ENCODE measurements at regions not wholly inside any gene's neighbourhood (a gene's known extent, or its start where the extent isn't known, plus 50 kb on each side); places are given as distances from the start of the nearest gene placed in this dataset.

DNA sequence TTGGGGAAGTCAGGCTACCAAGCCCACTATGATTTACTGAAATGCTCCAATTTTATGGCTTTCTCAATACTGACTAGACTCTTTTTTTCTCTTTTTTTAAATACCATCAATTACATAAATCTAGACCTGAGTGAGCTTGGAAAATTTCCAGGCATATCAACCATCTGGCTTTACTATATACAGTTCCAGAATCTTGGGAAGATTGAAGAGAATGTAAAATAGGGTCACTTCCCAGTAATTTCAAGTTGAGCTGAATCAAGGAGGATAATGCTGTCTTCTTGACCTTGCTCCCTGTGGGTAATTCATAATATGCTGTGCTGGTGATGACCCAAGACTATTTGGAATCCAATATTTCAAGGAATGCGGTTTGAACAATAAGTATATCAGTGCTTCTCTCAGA lies 108.1 kb downstream of the MAP3K21 start:
- DNase-seq (ENCODE audit: low spot score) (no peak), ATAC-seq (no peak)
- Mint-ChIP-seq H3K36me3 (no peaks in the 10 kb centered on the region), H3K9me3 (peaks cover 6% of the 10 kb centered on the region), H3K27me3 (peaks cover 9 to 40% of the 10 kb centered on the region in 2 donors), H3K4me3 (no peak overlapping the region), H3K4me1 (ENCODE audit: low read depth in 2 of 2) (no peaks in the 10 kb centered on the region), H3K27ac (no peak overlapping the region)

DNA sequence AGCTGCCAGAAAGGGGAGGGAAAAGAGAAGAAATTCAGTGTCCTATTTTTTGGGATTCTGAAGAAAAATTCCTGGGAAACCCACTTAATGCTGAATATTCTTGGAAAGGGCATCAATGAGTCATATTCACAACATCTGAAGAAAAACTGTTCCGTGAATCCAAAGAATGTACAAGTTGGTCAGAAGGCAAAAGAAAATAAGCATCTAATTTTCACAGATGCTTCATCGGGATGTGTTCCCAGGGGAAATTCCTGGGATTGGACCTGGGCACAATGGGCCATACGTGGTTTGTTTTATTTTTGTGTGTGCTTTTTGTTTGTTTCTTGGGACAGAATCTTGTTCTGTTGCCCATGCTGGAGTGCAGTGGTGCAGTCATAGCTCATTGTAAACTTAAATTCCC lies 112.2 kb downstream of the MAP3K21 start:
- Mint-ChIP-seq H3K27me3 (peaks cover 8 to 21% of the 10 kb centered on the region in 2 donors), H3K27ac (no peak overlapping the region), H3K9me3 (no peaks in the 10 kb centered on the region), H3K4me3 (no peak overlapping the region), H3K4me1 (ENCODE audit: low read depth in 2 of 2) (no peaks in the 10 kb centered on the region), H3K36me3 (no peaks in the 10 kb centered on the region)
- ATAC-seq (no peak), DNase-seq (ENCODE audit: low spot score) (no peak)

DNA sequence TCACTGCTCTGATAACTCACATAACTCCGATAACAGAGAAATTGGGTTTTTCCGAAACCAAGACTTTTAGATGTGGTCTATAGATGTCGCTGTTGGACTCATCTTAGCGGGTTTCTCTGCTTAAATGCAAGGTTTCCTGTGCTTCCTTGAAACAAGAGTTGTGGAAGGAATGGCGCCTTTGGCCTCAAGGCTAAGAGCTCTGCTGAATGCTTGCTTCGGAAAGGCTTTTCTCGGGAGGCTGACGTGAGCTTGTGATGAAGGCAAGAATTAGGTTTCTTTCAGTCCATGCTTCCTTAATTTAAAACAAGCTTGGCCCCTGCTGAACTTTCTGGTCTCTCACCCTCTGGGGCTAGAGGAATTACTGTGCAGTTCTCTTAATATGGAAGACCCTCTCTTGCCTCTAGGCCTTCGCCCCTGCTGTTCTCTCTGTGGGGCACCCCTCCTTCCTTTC lies 113.5 kb downstream of the MAP3K21 start:
- no peaks in the 10 kb centered on the region for H3K4me1 Mint-ChIP-seq (ENCODE audit: low read depth in 2 of 2)
- H3K36me3 Mint-ChIP-seq, result no peaks in the 10 kb centered on the region
- H3K27ac Mint-ChIP-seq, result no peak overlapping the region
- peaks cover 6 to 9% of the 10 kb centered on the region in 2 donors for H3K27me3 Mint-ChIP-seq
- H3K9me3 Mint-ChIP-seq, result no peaks in the 10 kb centered on the region
- no peak for DNase-seq (ENCODE audit: low spot score)
- no peak for ATAC-seq
- H3K4me3 Mint-ChIP-seq, result no peak overlapping the region

DNA sequence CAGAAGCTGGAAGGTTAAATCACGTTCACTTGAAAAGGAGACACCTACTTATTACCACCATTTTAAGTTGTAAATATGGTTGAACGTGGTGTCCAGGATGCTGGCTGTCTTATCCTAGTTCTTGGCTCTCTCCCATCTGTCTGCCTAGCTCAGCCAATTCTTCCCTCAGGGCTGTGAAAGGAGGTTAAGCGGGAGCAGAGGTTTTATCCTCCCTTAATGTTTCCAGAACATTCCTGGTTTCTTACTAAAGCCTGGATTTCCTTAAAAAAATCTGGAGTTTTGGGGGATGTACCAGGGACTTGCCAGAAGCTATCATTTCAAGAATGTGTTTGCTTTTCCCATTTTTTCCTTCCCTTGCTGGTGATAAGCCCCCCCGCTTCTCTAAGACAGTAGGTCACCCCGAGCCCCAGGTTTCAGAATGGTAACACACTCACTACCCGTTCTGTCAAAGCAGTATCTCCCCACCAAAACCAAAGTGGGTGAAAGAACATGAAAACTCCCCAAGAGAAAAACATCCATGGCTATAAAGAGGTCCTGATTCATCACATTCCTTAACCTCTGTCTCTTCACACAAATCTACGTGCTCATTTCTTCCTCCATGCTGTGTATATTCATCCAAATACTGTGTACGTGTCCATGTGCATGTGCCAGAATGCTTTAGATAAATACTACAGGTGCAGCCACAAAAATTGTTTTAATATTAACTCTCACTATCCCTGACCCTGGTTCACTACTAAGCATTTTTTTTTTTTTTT lies 114.7 kb downstream of the MAP3K21 start:
- Mint-ChIP-seq H3K27me3 (peaks cover 6 to 8% of the 10 kb centered on the region in 2 donors), H3K4me1 (ENCODE audit: low read depth in 2 of 2) (no peaks in the 10 kb centered on the region), H3K27ac (no peak overlapping the region), H3K9me3 (no peaks in the 10 kb centered on the region), H3K4me3 (no peak overlapping the region), H3K36me3 (no peaks in the 10 kb centered on the region)
- no peak for DNase-seq (ENCODE audit: low spot score)
- no peak for ATAC-seq

DNA sequence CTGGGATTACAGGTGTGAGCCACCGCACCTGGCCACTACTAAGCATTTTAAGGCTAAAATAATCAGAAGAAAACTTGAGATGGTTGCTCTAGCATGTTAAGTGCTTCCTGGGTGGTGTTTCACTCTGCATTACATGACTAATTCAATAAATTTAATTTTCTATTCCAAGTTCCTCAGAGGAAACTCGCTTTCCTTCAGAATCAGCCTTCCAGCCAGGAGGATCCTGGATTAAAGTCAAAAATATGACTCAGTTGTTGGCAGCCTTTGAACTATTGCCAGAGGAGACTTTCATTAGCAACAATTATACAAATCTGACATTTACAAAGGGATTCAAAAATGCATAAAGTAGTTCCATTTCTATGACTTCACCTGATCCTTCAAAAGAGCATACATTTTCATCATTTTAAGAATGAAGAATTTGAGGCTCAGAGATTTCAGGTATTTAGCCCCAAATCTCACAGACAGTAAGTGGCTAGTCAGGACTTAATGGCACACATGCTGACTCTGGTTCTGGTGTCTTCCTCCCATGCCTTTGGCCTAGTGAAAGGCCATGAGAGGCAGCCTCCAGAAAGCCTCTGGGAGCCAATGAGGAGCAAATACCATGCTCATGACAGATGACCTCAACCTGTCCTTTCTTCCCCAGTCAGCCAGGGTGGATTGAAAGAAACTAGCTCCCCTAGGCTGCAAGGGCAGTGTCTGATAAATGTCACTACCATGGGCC lies 115.7 kb downstream of the MAP3K21 start:
- H3K9me3 Mint-ChIP-seq, result no peaks in the 10 kb centered on the region
- no peak overlapping the region for H3K4me3 Mint-ChIP-seq
- H3K36me3 Mint-ChIP-seq, result no peaks in the 10 kb centered on the region
- no peak for ATAC-seq
- no peak for DNase-seq (ENCODE audit: low spot score)
- H3K27ac Mint-ChIP-seq, result no peak overlapping the region
- no peaks in the 10 kb centered on the region for H3K4me1 Mint-ChIP-seq (ENCODE audit: low read depth in 2 of 2)
- H3K27me3 Mint-ChIP-seq, result peaks cover 1 to 6% of the 10 kb centered on the region in 2 donors

DNA sequence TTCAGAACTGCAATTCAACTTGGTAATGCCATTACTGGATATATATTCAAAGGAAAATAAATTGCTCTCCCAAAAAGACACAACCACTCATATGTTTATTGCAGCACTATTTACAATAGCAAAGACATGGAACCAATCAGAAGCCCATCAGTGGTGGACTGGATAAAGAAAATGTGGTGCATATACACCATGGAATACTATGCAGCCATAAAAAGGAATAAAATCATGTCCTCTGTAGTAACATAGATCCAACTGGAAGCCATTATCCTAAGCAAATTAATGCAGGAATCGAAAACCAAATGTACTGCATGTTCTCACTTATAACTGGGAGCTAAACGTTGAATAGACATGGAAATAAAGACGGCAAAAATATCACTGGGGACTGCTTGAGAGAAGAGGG lies 117.0 kb downstream of the MAP3K21 start:
- no peak for DNase-seq (ENCODE audit: low spot score)
- ATAC-seq, result no peak
- Mint-ChIP-seq H3K36me3 (no peaks in the 10 kb centered on the region), H3K4me3 (no peak overlapping the region), H3K27ac (no peak overlapping the region), H3K4me1 (ENCODE audit: low read depth in 2 of 2) (no peaks in the 10 kb centered on the region), H3K9me3 (no peaks in the 10 kb centered on the region), H3K27me3 (peaks cover 0 to 3% of the 10 kb centered on the region in 2 donors)

DNA sequence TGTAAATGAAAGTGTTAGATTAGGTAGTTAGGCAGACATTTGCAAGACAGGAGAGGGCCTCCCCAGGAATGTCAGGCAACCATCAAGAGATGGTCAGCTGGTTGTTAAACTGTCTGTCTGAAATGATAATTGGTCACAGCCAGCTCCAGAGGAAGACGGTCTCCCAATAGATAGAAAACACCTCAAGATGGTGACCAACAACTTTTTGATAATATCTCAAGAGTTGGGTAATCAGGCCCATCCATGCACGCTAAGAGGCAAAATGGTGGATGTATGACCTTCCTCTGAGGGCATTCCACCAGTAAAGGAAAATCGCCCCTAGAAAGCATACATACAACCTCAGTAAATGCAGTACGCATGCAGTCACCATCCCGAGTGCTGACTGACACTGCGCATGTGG lies 118.2 kb downstream of the MAP3K21 start:
- no peaks in the 10 kb centered on the region for H3K36me3 Mint-ChIP-seq
- H3K27me3 Mint-ChIP-seq, result peaks cover 0 to 3% of the 10 kb centered on the region in 2 donors
- no peak overlapping the region for H3K4me3 Mint-ChIP-seq
- H3K4me1 Mint-ChIP-seq (ENCODE audit: low read depth in 2 of 2), result no peaks in the 10 kb centered on the region
- ATAC-seq, result no peak
- H3K9me3 Mint-ChIP-seq, result no peaks in the 10 kb centered on the region
- no peak overlapping the region for H3K27ac Mint-ChIP-seq
- no peak for DNase-seq (ENCODE audit: low spot score)

DNA sequence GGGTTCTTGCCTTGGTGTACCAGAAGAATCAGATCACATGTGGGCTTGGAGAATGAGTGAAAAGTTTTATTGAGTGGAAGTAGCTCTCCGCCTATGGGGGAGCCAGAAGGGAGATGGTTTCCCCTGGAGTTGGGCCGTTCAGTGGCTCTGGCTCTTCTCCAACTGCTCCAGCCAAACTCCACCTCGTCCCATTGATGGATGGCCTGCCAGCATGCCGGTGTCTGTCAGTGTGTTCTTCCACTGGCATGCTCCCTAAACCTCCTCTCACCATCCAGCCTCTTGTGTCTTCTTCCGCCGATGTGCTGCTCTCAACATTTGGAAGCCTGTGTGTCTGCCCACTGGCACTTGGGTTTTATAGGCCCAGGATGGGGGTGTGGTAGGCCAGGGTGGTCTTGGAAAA lies 119.4 kb downstream of the MAP3K21 start:
- Mint-ChIP-seq H3K4me3 (no peak overlapping the region), H3K27me3 (peaks cover 0 to 3% of the 10 kb centered on the region in 2 donors), H3K9me3 (no peaks in the 10 kb centered on the region), H3K4me1 (ENCODE audit: low read depth in 2 of 2) (no peaks in the 10 kb centered on the region), H3K27ac (no peak overlapping the region), H3K36me3 (no peaks in the 10 kb centered on the region)
- DNase-seq (ENCODE audit: low spot score) (no peak), ATAC-seq (no peak)

DNA sequence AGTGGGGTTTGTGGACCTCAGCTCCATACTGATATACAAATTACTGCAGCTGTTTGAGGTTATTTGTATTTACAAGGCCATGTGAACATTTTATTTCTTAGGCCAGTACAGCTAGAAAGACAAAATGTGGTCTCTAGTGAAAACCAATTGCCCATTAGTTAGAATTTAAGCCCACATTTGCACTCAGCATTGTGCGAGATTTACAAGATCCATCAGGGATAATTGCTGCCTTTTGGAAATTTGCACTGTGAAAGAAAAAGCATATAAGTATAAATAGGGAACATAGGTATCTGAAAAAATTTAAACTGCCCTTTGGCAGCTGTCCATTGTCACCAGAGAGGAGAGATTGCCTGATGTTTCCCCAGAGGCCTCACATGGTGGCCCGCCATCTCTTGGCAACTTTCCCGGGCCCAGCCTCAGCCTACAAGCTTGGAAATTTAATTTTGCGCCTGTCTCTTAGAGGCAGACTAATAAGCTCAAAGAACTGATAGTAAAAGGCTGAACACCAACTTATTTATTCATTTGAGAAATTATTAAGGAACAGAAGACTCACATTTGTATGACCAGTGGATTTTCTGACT lies 120.7 kb downstream of the MAP3K21 start:
- ATAC-seq, result no peak
- Mint-ChIP-seq H3K27ac (no peak overlapping the region), H3K9me3 (no peaks in the 10 kb centered on the region), H3K36me3 (no peaks in the 10 kb centered on the region), H3K27me3 (peaks cover 3 to 9% of the 10 kb centered on the region in 2 donors), H3K4me3 (no peak overlapping the region), H3K4me1 (ENCODE audit: low read depth in 2 of 2) (no peaks in the 10 kb centered on the region)
- DNase-seq (ENCODE audit: low spot score), result no peak

DNA sequence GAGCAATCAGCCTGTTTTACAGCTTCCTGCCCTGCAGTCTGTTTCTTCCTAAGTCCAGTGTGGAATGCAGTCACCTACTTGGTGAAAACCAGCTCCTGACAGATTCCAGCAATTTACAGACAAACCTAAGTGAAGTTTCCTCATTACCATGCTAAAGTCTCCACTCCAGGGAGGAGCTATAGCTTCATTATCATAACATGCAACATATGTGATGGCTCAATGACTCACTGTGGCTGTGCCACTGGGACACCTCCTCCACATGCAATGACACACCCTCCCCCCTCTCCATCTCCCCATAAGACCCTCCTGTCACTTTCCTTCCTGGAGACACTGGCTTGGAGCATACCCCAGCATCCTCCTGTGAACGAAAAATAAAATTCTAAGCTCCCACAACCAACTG lies 125.2 kb downstream of the MAP3K21 start:
- Mint-ChIP-seq H3K9me3 (no peaks in the 10 kb centered on the region), H3K4me1 (ENCODE audit: low read depth in 2 of 2) (no peaks in the 10 kb centered on the region), H3K27ac (no peak overlapping the region), H3K27me3 (peaks cover 0 to 10% of the 10 kb centered on the region in 2 donors), H3K36me3 (no peaks in the 10 kb centered on the region), H3K4me3 (no peak overlapping the region)
- no peak for DNase-seq (ENCODE audit: low spot score)
- ATAC-seq, result peak in 1 of 2 donors; percentile 17

DNA sequence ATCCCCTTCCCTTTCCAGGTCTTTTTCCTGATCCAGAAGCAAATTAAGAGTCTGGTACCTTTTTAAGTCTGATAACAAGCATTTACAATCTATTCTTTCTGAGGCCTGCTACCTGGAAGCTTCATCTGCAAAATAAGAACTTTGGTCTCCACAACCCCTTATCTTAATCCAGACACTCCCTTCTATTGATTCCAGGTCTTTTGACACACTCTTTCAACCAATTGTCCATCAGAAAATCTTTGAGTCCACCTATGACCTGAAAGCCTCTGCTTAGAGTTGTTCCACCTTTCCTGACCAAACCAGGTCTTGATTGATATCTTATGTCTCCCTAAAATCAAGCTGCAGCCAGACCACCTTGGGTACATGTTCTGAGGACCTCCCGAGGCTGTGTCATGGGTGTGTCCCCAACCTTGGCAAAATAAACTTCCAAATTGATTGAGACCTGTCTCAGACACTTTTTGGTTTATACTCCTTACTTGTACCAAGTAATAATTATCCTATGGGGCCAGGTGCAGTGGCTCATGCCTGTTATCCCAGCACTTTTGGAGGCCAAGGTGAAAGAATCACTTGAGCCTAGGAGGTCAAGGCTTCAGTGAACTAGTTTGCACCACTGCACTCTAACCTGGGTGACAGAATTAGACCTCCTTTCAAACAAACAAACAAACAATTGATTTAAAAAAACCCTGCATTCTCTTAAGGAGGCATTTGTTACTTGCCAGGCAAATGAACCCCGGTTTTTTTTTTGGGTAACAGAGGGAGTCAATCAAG lies 126.1 kb downstream of the MAP3K21 start:
- H3K36me3 Mint-ChIP-seq, result no peaks in the 10 kb centered on the region
- H3K9me3 Mint-ChIP-seq, result no peaks in the 10 kb centered on the region
- H3K4me3 Mint-ChIP-seq, result no peak overlapping the region
- no peaks in the 10 kb centered on the region for H3K4me1 Mint-ChIP-seq (ENCODE audit: low read depth in 2 of 2)
- peaks cover 0 to 16% of the 10 kb centered on the region in 2 donors for H3K27me3 Mint-ChIP-seq
- H3K27ac Mint-ChIP-seq, result no peak overlapping the region
- ATAC-seq (no peak), DNase-seq (ENCODE audit: low spot score) (no peak)

DNA sequence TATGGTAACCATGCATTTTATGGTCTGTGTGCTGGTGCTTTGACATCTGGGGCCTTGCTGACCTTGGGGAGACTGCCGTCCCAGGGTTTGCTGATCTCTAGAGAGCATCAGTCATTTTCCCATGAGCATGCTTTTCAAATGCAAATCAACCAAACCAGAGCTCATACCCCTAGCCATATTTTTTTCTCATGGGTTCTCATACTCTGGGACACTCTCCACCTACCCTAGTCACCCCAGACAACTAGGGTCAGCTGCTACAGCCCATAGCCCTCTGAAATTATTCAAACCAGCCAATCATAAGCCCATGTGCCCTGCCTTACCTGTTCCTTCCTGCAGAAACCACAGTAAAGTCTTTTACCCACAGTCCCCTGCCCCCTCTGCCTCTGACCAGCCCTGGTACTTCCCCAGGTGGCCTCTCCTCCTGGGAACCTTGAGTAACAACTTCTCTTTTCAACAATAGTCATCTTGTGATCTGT lies 132.0 kb downstream of the MAP3K21 start:
- no peaks in the 10 kb centered on the region for H3K9me3 Mint-ChIP-seq
- H3K27ac Mint-ChIP-seq, result no peak overlapping the region
- no peak overlapping the region for H3K4me3 Mint-ChIP-seq
- DNase-seq (ENCODE audit: low spot score) (no peak), ATAC-seq (no peak)
- no peaks in the 10 kb centered on the region for H3K36me3 Mint-ChIP-seq
- H3K27me3 Mint-ChIP-seq, result peaks cover 0 to 7% of the 10 kb centered on the region in 2 donors
- H3K4me1 Mint-ChIP-seq (ENCODE audit: low read depth in 2 of 2), result no peaks in the 10 kb centered on the region

DNA sequence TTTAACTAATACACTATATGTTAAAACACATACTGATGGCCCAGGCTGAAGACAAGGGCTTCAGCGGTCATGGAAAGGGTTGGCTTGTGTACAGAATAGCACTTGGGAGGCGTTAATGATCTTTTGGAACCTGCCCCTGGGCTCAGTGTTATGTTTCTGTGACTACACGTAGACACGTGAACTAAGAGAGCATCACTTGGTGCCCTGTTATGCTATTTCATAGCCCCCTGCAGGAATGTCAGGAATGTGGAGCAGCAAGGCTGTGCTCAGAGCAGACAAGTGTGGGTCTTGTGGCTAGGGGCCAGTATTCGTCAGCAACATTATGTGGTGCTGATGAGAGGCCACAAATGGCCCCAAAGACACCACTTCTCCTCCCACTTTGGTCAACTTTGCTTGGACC lies 132.4 kb downstream of the MAP3K21 start:
- H3K9me3 Mint-ChIP-seq, result no peaks in the 10 kb centered on the region
- no peak overlapping the region for H3K4me3 Mint-ChIP-seq
- peaks cover 0 to 7% of the 10 kb centered on the region in 2 donors for H3K27me3 Mint-ChIP-seq
- no peaks in the 10 kb centered on the region for H3K4me1 Mint-ChIP-seq (ENCODE audit: low read depth in 2 of 2)
- no peak for DNase-seq (ENCODE audit: low spot score)
- peak in 1 of 2 donors; percentile 36 for ATAC-seq
- H3K36me3 Mint-ChIP-seq, result no peaks in the 10 kb centered on the region
- H3K27ac Mint-ChIP-seq, result no peak overlapping the region
